HepG2 (cell line): ENCODE measurements at regions not wholly inside any gene's neighbourhood (a gene's known extent, or its start where the extent isn't known, plus 50 kb on each side); places are given as distances from the start of the nearest gene placed in this dataset.

Source experiments
- ATAC-seq: fragments of 200-7000 bp; cut with Tn5 transposase; 3 replicates; pipeline ENCODE4 v1.9.1; 2020; ENCODE audit warnings: mild to moderate bottlenecking, moderate library complexity
- BruUV-seq: library from RNA; stranded (reverse); fragments of 400-500 nt; replicated peaks from 2 replicates; lab custom pipeline; 2021; lab: Mats Ljungman, UMichigan
- CTCF ChIA-PET: fragments of 300-600 bp; formaldehyde crosslinking; extraction: SDS; loops from one replicate; lab custom pipeline; 2021; ENCODE audit warnings: low total read pairs, inconsistent platforms, low intra/inter-chr PET ratio; lab: Yijun Ruan, JAX
- POLR2A ChIA-PET: fragments of 350-600 bp; sonication (Branson Sonifier 250); formaldehyde crosslinking; loops from one replicate; lab custom pipeline; 2020; ENCODE audit warnings: antibody characterized with exemption, inconsistent platforms; lab: Yijun Ruan, JAX
- DNase-seq: peaks from one replicate; pipeline ENCODE4 v3.0.0-alpha.2; 2015; ENCODE audit warnings: low spot score
- FAIRE-seq: peaks from 3 replicates; lab custom pipeline; 2011; peaks lifted over from hg19 to GRCh38; lab: Jason Lieb, UNC
- H2AFZ ChIP-seq: one replicate; pipeline ENCODE4 v1.6.1; 2011; ENCODE audit warnings: low read length, inconsistent platforms
- H3K27ac ChIP-seq: fragments of 300-600 bp; 3 replicates; pipeline ENCODE4 v1.8.0; 2011; ENCODE audit warnings: mixed run types, mild to moderate bottlenecking, mixed read lengths, low read length, inconsistent platforms; ENCODE audit not compliant: insufficient read depth; ENCODE audit errors: extremely low read length
- H3K27me3 ChIP-seq, 2 experiments: fragments of 200-600 bp in 1 of 2; 2 replicates in 1 of 2; 3 replicates in 1 of 2; pipeline versions ENCODE4 v1.6.0 to v1.8.0; 2011; ENCODE audit warnings: low read length in 2 of 2, mild to moderate bottlenecking in 2 of 2, moderate library complexity in 2 of 2, inconsistent platforms in 1 of 2; ENCODE audit not compliant: insufficient read depth in 2 of 2, control insufficient read depth in 1 of 2
- H3K36me3 ChIP-seq, 2 experiments: fragments of 200-600 bp in 1 of 2; replicated peaks in 1 of 2; 2 replicates in 1 of 2; 3 replicates in 1 of 2; pipeline versions ENCODE4 v1.5.1 to v1.8.0; 2011; ENCODE audit warnings: low read length in 2 of 2, inconsistent platforms in 1 of 2; ENCODE audit not compliant: insufficient read depth in 2 of 2, control insufficient read depth in 1 of 2
- H3K4me1 ChIP-seq: 2 replicates; pipeline ENCODE4 v1.5.1; 2012; ENCODE audit warnings: low read length, inconsistent platforms; ENCODE audit not compliant: insufficient read depth
- H3K4me2 ChIP-seq: 2 replicates; pipeline ENCODE4 v1.6.0; 2011; ENCODE audit warnings: low read depth, low read length, inconsistent platforms
- H3K4me3 ChIP-seq, 3 experiments: fragments of 200-600 bp in 1 of 3; sonication (generic), shearing (Covaris generic) in 1 of 3; replicated peaks in 1 of 3; 2 replicates each; pipeline ENCODE4 v1.5.1; 2011 to 2016; ENCODE audit warnings: low read length in 3 of 3, inconsistent platforms in 2 of 3, low read depth in 2 of 3, mild to moderate bottlenecking in 2 of 3, control low read depth in 1 of 3, mixed read lengths in 1 of 3; ENCODE audit not compliant: insufficient read depth in 1 of 3
- H3K79me2 ChIP-seq: one replicate; pipeline ENCODE4 v1.6.1; 2011; ENCODE audit warnings: low read length, inconsistent platforms; ENCODE audit not compliant: insufficient read depth
- H3K9ac ChIP-seq: 2 replicates; pipeline ENCODE4 v1.6.0; 2011; ENCODE audit warnings: mild to moderate bottlenecking, low read depth, low read length, inconsistent platforms; ENCODE audit not compliant: insufficient read depth
- H3K9me3 ChIP-seq: 2 replicates; pipeline ENCODE4 v1.5.1; 2012; ENCODE audit warnings: mild to moderate bottlenecking, low read length
- H4K20me1 ChIP-seq: 2 replicates; pipeline ENCODE4 v1.6.0; 2011; ENCODE audit warnings: inconsistent platforms, mild to moderate bottlenecking, low read length, moderate library complexity; ENCODE audit not compliant: insufficient read depth
- EED ChIP-seq: sonication (generic); formaldehyde crosslinking; IDR thresholded peaks from 2 replicates; pipeline ENCODE4 v1.5.0; 2020; ENCODE audit warnings: mild to moderate bottlenecking, missing genetic modification reagents
- ESRRA ChIP-seq: sonication (generic); formaldehyde crosslinking; IDR thresholded peaks from 2 replicates; pipeline ENCODE4 v1.5.1; 2020; ENCODE audit warnings: mild to moderate bottlenecking, low read depth, missing genetic modification reagents
- KAT2B ChIP-seq: fragments of 150-350 bp; IDR thresholded peaks from 2 replicates; pipeline ENCODE4 v1.6.1; 2014; ENCODE audit warnings: low read depth, low read length, borderline replicate concordance
- MAFF ChIP-seq: IDR thresholded peaks from 2 replicates; pipeline ENCODE4 v1.6.1; 2011; ENCODE audit warnings: low read depth, low read length, improper control_type of control experiment
- MAFK ChIP-seq, 2 experiments: IDR thresholded peaks in 1 of 2; conservative IDR thresholded peaks in 1 of 2; 2 replicates each; pipeline ENCODE4 v1.6.1; 2011; ENCODE audit warnings: improper control_type of control experiment in 2 of 2, low read length in 2 of 2
- MAX ChIP-seq: IDR thresholded peaks from 2 replicates; pipeline ENCODE4 v1.6.1; 2012; ENCODE audit warnings: inconsistent platforms
- NFE2L2 ChIP-seq: fragments of 150-350 bp; IDR thresholded peaks from 2 replicates; pipeline ENCODE4 v1.6.1; 2014; ENCODE audit warnings: low read length
- ZNF335 ChIP-seq: sonication (generic); formaldehyde crosslinking; IDR thresholded peaks from 2 replicates; pipeline ENCODE4 v1.4.0; 2020; ENCODE audit warnings: missing genetic modification reagents
- ZNF512B ChIP-seq: sonication (generic); formaldehyde crosslinking; IDR thresholded peaks from 2 replicates; pipeline ENCODE4 v1.5.1; 2020; ENCODE audit warnings: missing genetic modification reagents, mild to moderate bottlenecking, borderline replicate concordance
- ZSCAN30 ChIP-seq: sonication (generic); formaldehyde crosslinking; IDR thresholded peaks from 2 replicates; pipeline ENCODE4 v1.5.0; 2020; ENCODE audit warnings: mild to moderate bottlenecking, missing genetic modification reagents
- WGBS: methylation state at CpG from one replicate; pipeline ENCODE4 v1.1.6; 2017; ENCODE audit warnings: low lambda C conversion rate; 5-methylcytosine and 5-hydroxymethylcytosine counted together
- in situ Hi-C: cut with HindIII; loops from 2 replicates; pipeline ENCODE4 v1.10.0; 2017; ENCODE audit warnings: low pct_unique_long_range_greater_than_20kb; ENCODE audit not compliant: extremely low pct_ligation_motif_present
- intact Hi-C: fragments of 100-400 bp; cut with micrococcal nuclease; formaldehyde crosslinking; loops from one replicate; pipeline ENCODE4 v1.10.0; 2022; ENCODE audit not compliant: unreplicated experiment

GRCh38 chr3:144112437-144112836 is 140.8 kb downstream of the DIPK2A start (continued):
- no peak for TF ChIP-seq ZNF512B
- TF ChIP-seq EED (CRISPR knock-in tag), result no peak
- no peak for TF ChIP-seq ZSCAN30 (CRISPR knock-in tag)
- TF ChIP-seq ZNF335 (CRISPR knock-in tag), result no peak

GRCh38 chr3:144114767-144115166 is 143.1 kb downstream of the DIPK2A start:
- CTCF ChIA-PET, result no interaction called here
- Histone ChIP-seq H4K20me1 (no peaks in the 10 kb centered on the region), H2AFZ (no peak overlapping the region), H3K27me3 (no peaks in the 10 kb centered on the region), H3K4me1 (no peaks in the 10 kb centered on the region), H3K36me3 (no peaks in the 10 kb centered on the region), H3K4me2 (no peak overlapping the region), H3K4me3 (no peak overlapping the region), H3K9ac (no peak overlapping the region), H3K79me2 (no peaks in the 10 kb centered on the region), H3K9me3 (no peaks in the 10 kb centered on the region), H3K27ac (no peak overlapping the region)
- intact Hi-C loops (no loop called here), in situ Hi-C loops (no loop called here)
- DNase-seq, result no peak
- BruUV-seq, result no TSS peak
- no peak for ATAC-seq
- FAIRE-seq, result no peak
- WGBS, result 0% methylated on average over 2 of the region's 2 CpGs
- POLR2A ChIA-PET, result no interaction called here
- TF ChIP-seq KAT2B (no peak), ESRRA (CRISPR knock-in tag) (no peak), MAFK (conservative IDR thresholded peaks at IDR 0.05 in 1 of 2, IDR thresholded peaks at IDR 0.05 in 1 of 2; ENCODE audit: low read length in 2 of 2) (peak; percentile 61 to 69; a peak in 3 of 4 replicates), MAFF (peak; percentile 53), MAX (no peak), NFE2L2 (peak; percentile 92)
- TF ChIP-seq, all 625 proteins: peak for 3
